Epithelial cell of proximal tubule (primary cell): ENCODE measurements at regions not wholly inside any gene's neighbourhood (a gene's known extent, or its start where the extent isn't known, plus 50 kb on each side); places are given as distances from the start of the nearest gene placed in this dataset.
"Not testable (repeated sequence)": the region's sequence is repeated elsewhere in the genome, so short reads cannot be mapped to it uniquely, and the experiment has no call there.

Experiments used
- DNase-seq: peaks from one replicate; pipeline ENCODE4 v3.0.0-alpha.2; 2011; ENCODE audit warnings: low read depth
- H3K4me3 ChIP-seq: 2 replicates; pipeline ENCODE4 v1.5.1; 2011; ENCODE audit warnings: low read depth, mild to moderate bottlenecking, low read length
- TF ChIP-seq, protein P1 (sequence below): conservative IDR thresholded peaks from 2 replicates; pipeline ENCODE4 v1.5.1; 2012; ENCODE audit warnings: low read depth, mild to moderate bottlenecking, low read length

GRCh38 chr1:213586587-213586972 is 401.2 kb upstream of the PROX1 start:
- no peak for DNase-seq
- TF ChIP-seq, protein P1, sequence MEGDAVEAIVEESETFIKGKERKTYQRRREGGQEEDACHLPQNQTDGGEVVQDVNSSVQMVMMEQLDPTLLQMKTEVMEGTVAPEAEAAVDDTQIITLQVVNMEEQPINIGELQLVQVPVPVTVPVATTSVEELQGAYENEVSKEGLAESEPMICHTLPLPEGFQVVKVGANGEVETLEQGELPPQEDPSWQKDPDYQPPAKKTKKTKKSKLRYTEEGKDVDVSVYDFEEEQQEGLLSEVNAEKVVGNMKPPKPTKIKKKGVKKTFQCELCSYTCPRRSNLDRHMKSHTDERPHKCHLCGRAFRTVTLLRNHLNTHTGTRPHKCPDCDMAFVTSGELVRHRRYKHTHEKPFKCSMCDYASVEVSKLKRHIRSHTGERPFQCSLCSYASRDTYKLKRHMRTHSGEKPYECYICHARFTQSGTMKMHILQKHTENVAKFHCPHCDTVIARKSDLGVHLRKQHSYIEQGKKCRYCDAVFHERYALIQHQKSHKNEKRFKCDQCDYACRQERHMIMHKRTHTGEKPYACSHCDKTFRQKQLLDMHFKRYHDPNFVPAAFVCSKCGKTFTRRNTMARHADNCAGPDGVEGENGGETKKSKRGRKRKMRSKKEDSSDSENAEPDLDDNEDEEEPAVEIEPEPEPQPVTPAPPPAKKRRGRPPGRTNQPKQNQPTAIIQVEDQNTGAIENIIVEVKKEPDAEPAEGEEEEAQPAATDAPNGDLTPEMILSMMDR: no peak
- no peak overlapping the region for H3K4me3 ChIP-seq

DNA sequence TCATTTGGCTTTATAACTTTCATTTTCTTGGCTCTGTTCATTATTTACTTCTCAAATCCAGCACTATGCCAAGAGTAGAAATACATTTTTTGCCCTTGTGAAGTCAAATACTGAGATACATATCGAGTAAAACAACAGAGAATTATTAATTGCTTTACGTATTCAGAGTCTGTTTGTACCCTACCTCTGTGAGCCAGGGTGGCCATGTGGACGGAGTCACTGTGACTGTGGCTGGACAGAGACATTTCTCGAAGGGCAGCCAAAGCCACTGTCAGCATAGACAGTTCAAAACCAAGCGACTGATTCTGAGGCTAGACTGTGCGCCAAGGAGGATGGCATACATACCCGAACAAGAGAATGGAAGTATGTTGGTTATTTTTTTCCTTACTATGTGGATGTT is 391.0 kb upstream of the PROX1 start:
- no peak for DNase-seq
- TF ChIP-seq, protein P1: no peak
- H3K4me3 ChIP-seq: no peak overlapping the region

- no peak for DNase-seq
- TF ChIP-seq, protein P1: no peak
- H3K4me3 ChIP-seq: no peak overlapping the region
Measured at GRCh38 chr1:213598263-213598662, 389.5 kb upstream of the PROX1 start.

DNA sequence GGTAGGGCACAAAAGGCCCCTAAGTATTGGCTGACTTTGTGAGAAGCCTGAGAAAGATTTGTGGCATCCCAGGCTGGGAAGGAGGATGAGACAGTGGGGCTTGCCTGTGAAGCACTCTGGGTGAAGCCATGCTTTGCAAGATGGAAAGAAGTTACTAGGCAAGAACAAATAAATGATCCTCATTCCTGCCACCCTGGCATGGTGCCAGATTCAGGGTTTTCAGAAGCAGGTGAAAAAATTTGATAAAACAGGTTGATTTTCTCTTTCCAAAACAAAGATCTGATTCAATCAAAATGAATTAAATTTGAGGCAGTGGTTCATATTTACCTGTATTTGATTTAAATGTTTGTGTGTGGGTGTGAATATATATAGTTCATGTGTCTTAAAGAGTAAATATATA is 386.9 kb upstream of the PROX1 start:
- no peak for DNase-seq
- TF ChIP-seq, protein P1: no peak
- no peak overlapping the region for H3K4me3 ChIP-seq

GRCh38 chr1:213601705-213602104 is 386.1 kb upstream of the PROX1 start:
- not testable (repeated sequence) for DNase-seq

GRCh38 chr1:213602796-213603486 is 384.8 kb upstream of the PROX1 start:
- TF ChIP-seq, protein P1: no peak
- H3K4me3 ChIP-seq: no peak overlapping the region
- DNase-seq: no peak

More at GRCh38 chr1:213601705-213602104, 386.1 kb upstream of the PROX1 start:
- not testable (repeated sequence) for H3K4me3 ChIP-seq

GRCh38 chr1:213604477-213604876 is 383.3 kb upstream of the PROX1 start:
- H3K4me3 ChIP-seq: no peak overlapping the region
- TF ChIP-seq, protein P1: no peak
- no peak for DNase-seq
